ENCODE measurements at regions not wholly inside any gene's neighbourhood (a gene's known extent, or its start where the extent isn't known, plus 50 kb on each side); places are given as distances from the start of the nearest gene placed in this dataset.

- TF ChIP-seq ZNF704 (CRISPR knock-in tag; IDR thresholded peaks at IDR 0.05; ENCODE audit: borderline replicate concordance) (no peak), KAT2B (IDR thresholded peaks at IDR 0.05; ENCODE audit: borderline replicate concordance, low read depth, low read length) (no peak), HOXA3 (CRISPR knock-in tag; IDR thresholded peaks at IDR 0.05) (peak; percentile 65), ZNF772 (CRISPR knock-in tag; IDR thresholded peaks at IDR 0.05) (0 out of 2 replicates have a peak, but pooled peaks have one; percentile 45), HDAC2 (CRISPR knock-in tag; IDR thresholded peaks at IDR 0.05) (peak; percentile 63; the same call in 1 of the 2 replicates), ZNF446 (CRISPR knock-in tag; IDR thresholded peaks at IDR 0.05) (no peak), RFX3 (CRISPR knock-in tag; IDR thresholded peaks at IDR 0.05) (no peak), MEIS1 (CRISPR knock-in tag; IDR thresholded peaks at IDR 0.05; ENCODE audit: borderline replicate concordance) (peak; percentile 42; the same call in 1 of the 2 replicates), HOMEZ (CRISPR knock-in tag; IDR thresholded peaks at IDR 0.05; ENCODE audit: low read depth) (0 out of 2 replicates have a peak, but pooled peaks have one; percentile 15), HIVEP1 (CRISPR knock-in tag; IDR thresholded peaks at IDR 0.05) (peak; percentile 86), SALL1 (CRISPR knock-in tag; IDR thresholded peaks at IDR 0.05) (peak; percentile 71), AGO1 (IDR thresholded peaks at IDR 0.05; ENCODE audit: low read depth, low read length, poor library complexity, severe bottlenecking) (peak; percentile 4), PPARG (CRISPR knock-in tag; conservative IDR thresholded peaks at IDR 0.05) (peak; percentile 53; the same call in 1 of the 2 replicates), PAXIP1 (CRISPR knock-in tag; conservative IDR thresholded peaks at IDR 0.05) (peak; percentile 49), ISL2 (CRISPR knock-in tag; IDR thresholded peaks at IDR 0.05) (no peak; the same call in 1 of the 2 replicates), KLF12 (CRISPR knock-in tag; IDR thresholded peaks at IDR 0.05; ENCODE audit: borderline replicate concordance) (no peak), SMARCC2 (IDR thresholded peaks at IDR 0.05) (no peak), ZBTB43 (CRISPR knock-in tag; conservative IDR thresholded peaks at IDR 0.05) (no peak), MIER2 (CRISPR knock-in tag; IDR thresholded peaks at IDR 0.05) (0 out of 2 replicates have a peak, but pooled peaks have one; percentile 48), GPN1 (CRISPR knock-in tag; IDR thresholded peaks at IDR 0.05; ENCODE audit: borderline replicate concordance) (no peak), MYC (CRISPR knock-in tag; IDR thresholded peaks at IDR 0.05; ENCODE audit: borderline replicate concordance) (peak; percentile 57; the same call in 1 of the 2 replicates), ZSCAN25 (CRISPR knock-in tag; IDR thresholded peaks at IDR 0.05) (peak; percentile 43; the same call in 1 of the 2 replicates), ARNT2 (CRISPR knock-in tag; IDR thresholded peaks at IDR 0.05; ENCODE audit: low read depth) (0 out of 2 replicates have a peak, but pooled peaks have one; percentile 42), FOXC1 (CRISPR knock-in tag; IDR thresholded peaks at IDR 0.05; ENCODE audit: borderline replicate concordance) (0 out of 2 replicates have a peak, but pooled peaks have one; percentile 19)
Observed at GRCh38 chr16:85316321-85316919, 204.1 kb upstream of the CIBAR2 start (continued).
